Erythroblast (primary cell): ENCODE measurements at regions not wholly inside any gene's neighbourhood (a gene's known extent, or its start where the extent isn't known, plus 50 kb on each side); places are given as distances from the start of the nearest gene placed in this dataset.
"Not testable (repeated sequence)": the region's sequence is repeated elsewhere in the genome, so short reads cannot be mapped to it uniquely, and the experiment has no call there.

Source experiments
- GATA1 ChIP-seq: IDR thresholded peaks from 2 replicates; pipeline ENCODE4 v1.6.1; 2011; ENCODE audit warnings: low read depth, mild to moderate bottlenecking, control low read depth, low read length, moderate library complexity
- POLR2A ChIP-seq: IDR thresholded peaks from 2 replicates; pipeline ENCODE4 v1.6.1; 2011; ENCODE audit warnings: mild to moderate bottlenecking, low read length

- not testable (repeated sequence) for TF ChIP-seq POLR2A, GATA1
Measured at GRCh38 chr7:46590918-46591905, 670.1 kb upstream of the IGFBP3 start.
